Liver (tissue), 8 donors: ENCODE measurements at regions not wholly inside any gene's neighbourhood (a gene's known extent, or its start where the extent isn't known, plus 50 kb on each side); places are given as distances from the start of the nearest gene placed in this dataset.

Experiments
- DNase-seq: peaks from one replicate; pipeline ENCODE4 v3.0.0-alpha.2; 2017; ENCODE audit warnings: low spot score
- H3K27ac ChIP-seq, 2 donors: one replicate each; pipeline ENCODE4 v1.7.0; 2013; ENCODE audit warnings: inconsistent platforms in 2 of 2, low read length in 2 of 2, control low read depth in 1 of 2, low read depth in 1 of 2, mild to moderate bottlenecking in 1 of 2
- H3K27me3 ChIP-seq, 4 donors: one replicate each; pipeline versions ENCODE4 v1.6.1 to v1.7.0; 2013; ENCODE audit warnings: low read length in 3 of 4, inconsistent platforms in 1 of 4, mild to moderate bottlenecking in 1 of 4, moderate library complexity in 1 of 4; ENCODE audit not compliant: control insufficient read depth in 4 of 4, insufficient read depth in 4 of 4
- H3K36me3 ChIP-seq, 4 donors: one replicate each; pipeline versions ENCODE4 v1.6.1 to v1.7.0; 2013; ENCODE audit warnings: low read length in 3 of 4, mild to moderate bottlenecking in 3 of 4, low read depth in 1 of 4, moderate library complexity in 1 of 4; ENCODE audit not compliant: control insufficient read depth in 4 of 4, insufficient read depth in 3 of 4
- H3K4me1 ChIP-seq, 4 donors: one replicate each; pipeline versions ENCODE4 v1.6.1 to v1.7.0; 2013; ENCODE audit warnings: low read length in 3 of 4, mild to moderate bottlenecking in 3 of 4, moderate library complexity in 1 of 4; ENCODE audit not compliant: control insufficient read depth in 4 of 4, insufficient read depth in 4 of 4
- H3K4me3 ChIP-seq, 3 donors: one replicate each; pipeline versions ENCODE4 v1.6.1 to v1.7.0; 2013; ENCODE audit warnings: low read length in 3 of 3, control low read depth in 1 of 3, low read depth in 1 of 3, mild to moderate bottlenecking in 1 of 3
- H3K9ac ChIP-seq, 2 donors: one replicate each; pipeline ENCODE4 v1.7.0; 2013; ENCODE audit warnings: low read length in 2 of 2, mild to moderate bottlenecking in 2 of 2, moderate library complexity in 2 of 2, control low read depth in 1 of 2, low read depth in 1 of 2
- H3K9me3 ChIP-seq, 4 donors: one replicate each; pipeline versions ENCODE4 v1.6.1 to v1.7.0; 2013; ENCODE audit warnings: low read length in 3 of 4; ENCODE audit not compliant: control insufficient read depth in 4 of 4
- EGR1 ChIP-seq, 2 donors: IDR thresholded peaks; 2 replicates each; pipeline ENCODE4 v1.6.1; 2016 to 2018; ENCODE audit warnings: antibody characterized with exemption in 2 of 2, low read depth in 2 of 2
- FOXA1 ChIP-seq: IDR thresholded peaks from 2 replicates; pipeline ENCODE4 v1.6.1; 2016; ENCODE audit warnings: antibody characterized with exemption
- FOXA2 ChIP-seq: IDR thresholded peaks from 2 replicates; pipeline ENCODE4 v1.6.1; 2016; ENCODE audit warnings: antibody characterized with exemption
- GABPA ChIP-seq, 2 donors: IDR thresholded peaks in 1 of 2; conservative IDR thresholded peaks in 1 of 2; 2 replicates each; pipeline ENCODE4 v1.6.1; 2016; ENCODE audit warnings: antibody characterized with exemption in 2 of 2, mild to moderate bottlenecking in 1 of 2, moderate library complexity in 1 of 2
- HNF4A ChIP-seq, 2 donors: conservative IDR thresholded peaks; 2 replicates each; pipeline ENCODE4 v1.6.1; 2016; ENCODE audit warnings: antibody characterized with exemption in 2 of 2, mild to moderate bottlenecking in 2 of 2
- HNF4G ChIP-seq: IDR thresholded peaks from 2 replicates; pipeline ENCODE4 v1.6.1; 2016; ENCODE audit warnings: antibody characterized with exemption
- NR2F2 ChIP-seq: IDR thresholded peaks from 2 replicates; pipeline ENCODE4 v1.6.1; 2016; ENCODE audit warnings: antibody characterized with exemption
- RAD21 ChIP-seq, 2 donors: IDR thresholded peaks; 2 replicates each; pipeline ENCODE4 v1.6.1; 2016; ENCODE audit warnings: antibody characterized with exemption in 2 of 2, mild to moderate bottlenecking in 2 of 2
- RXRA ChIP-seq, 2 donors: IDR thresholded peaks; 2 replicates each; pipeline ENCODE4 v1.6.1; 2017 to 2018; ENCODE audit warnings: antibody characterized with exemption in 2 of 2, mild to moderate bottlenecking in 1 of 2
- SP1 ChIP-seq: IDR thresholded peaks from 2 replicates; pipeline ENCODE4 v1.6.1; 2018; ENCODE audit warnings: antibody characterized with exemption, mild to moderate bottlenecking
- TAF1 ChIP-seq: conservative IDR thresholded peaks from 2 replicates; pipeline ENCODE4 v1.6.1; 2016; ENCODE audit warnings: antibody characterized with exemption, mild to moderate bottlenecking
- YY1 ChIP-seq: IDR thresholded peaks from 2 replicates; pipeline ENCODE4 v1.6.1; 2016; ENCODE audit warnings: antibody characterized with exemption, mild to moderate bottlenecking
- WGBS: extraction: QIAGEN DNeasy Blood & Tissue Kit; methylation state at CpG from one replicate; pipeline ENCODE4 v1.1.7; 2013; 5-methylcytosine and 5-hydroxymethylcytosine counted together
- TF ChIP-seq, protein P1 (sequence below): IDR thresholded peaks from 2 replicates; pipeline ENCODE4 v1.6.1; 2016; ENCODE audit warnings: antibody characterized with exemption
- TF ChIP-seq, protein P2 (sequence below): IDR thresholded peaks from 2 replicates; pipeline ENCODE4 v1.6.1; 2016; ENCODE audit warnings: antibody characterized with exemption
- TF ChIP-seq, protein P3 (sequence below): IDR thresholded peaks from 2 replicates; pipeline ENCODE4 v1.6.1; 2016; ENCODE audit warnings: antibody characterized with exemption, mild to moderate bottlenecking
- TF ChIP-seq, protein P4 (sequence below): fragments of 150-350 bp; IDR thresholded peaks from 2 replicates; pipeline ENCODE4 v1.5.1; 2017; ENCODE audit warnings: improper control_type of control experiment, low read depth, low read length; ENCODE audit not compliant: missing input control
- donor health status: healthy.
- donor health status: healthy.
- donor health status: healthy.
- donor health status: healthy.
- donor health status: healthy.

DNA sequence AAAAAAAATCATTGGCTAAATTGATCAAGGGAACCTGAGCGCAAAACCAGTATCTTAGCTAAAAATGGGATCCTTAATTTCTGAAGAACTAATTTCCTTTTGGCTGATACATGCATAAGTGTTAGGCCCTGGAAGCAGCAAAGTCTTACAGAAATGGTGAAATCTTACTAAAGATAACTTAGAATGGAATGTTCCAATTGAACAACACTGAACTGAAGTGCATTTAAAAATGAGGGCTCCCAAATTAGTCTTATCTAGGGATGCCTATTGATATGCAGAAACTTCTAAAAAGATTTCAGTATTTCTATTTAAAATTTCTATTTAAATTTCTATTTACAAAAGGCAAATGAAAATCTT, 120.7 kb upstream of the BANK1 start:
- Histone ChIP-seq H3K27ac (no peak overlapping the region), H3K9ac (no peak overlapping the region), H3K9me3 (peaks cover 0 to 2% (median under 1%) of the 10 kb centered on the region in 4 donors), H3K27me3 (no peaks in the 10 kb centered on the region), H3K36me3 (no peaks in the 10 kb centered on the region), H3K4me1 (no peaks in the 10 kb centered on the region), H3K4me3 (no peak overlapping the region)
- 95% methylated on average over 1 of the region's 1 CpG for WGBS
- no peak for TF ChIP-seq RAD21 (IDR thresholded peaks at IDR 0.05)
- no peak for TF ChIP-seq FOXA1
- TF ChIP-seq, protein P1, sequence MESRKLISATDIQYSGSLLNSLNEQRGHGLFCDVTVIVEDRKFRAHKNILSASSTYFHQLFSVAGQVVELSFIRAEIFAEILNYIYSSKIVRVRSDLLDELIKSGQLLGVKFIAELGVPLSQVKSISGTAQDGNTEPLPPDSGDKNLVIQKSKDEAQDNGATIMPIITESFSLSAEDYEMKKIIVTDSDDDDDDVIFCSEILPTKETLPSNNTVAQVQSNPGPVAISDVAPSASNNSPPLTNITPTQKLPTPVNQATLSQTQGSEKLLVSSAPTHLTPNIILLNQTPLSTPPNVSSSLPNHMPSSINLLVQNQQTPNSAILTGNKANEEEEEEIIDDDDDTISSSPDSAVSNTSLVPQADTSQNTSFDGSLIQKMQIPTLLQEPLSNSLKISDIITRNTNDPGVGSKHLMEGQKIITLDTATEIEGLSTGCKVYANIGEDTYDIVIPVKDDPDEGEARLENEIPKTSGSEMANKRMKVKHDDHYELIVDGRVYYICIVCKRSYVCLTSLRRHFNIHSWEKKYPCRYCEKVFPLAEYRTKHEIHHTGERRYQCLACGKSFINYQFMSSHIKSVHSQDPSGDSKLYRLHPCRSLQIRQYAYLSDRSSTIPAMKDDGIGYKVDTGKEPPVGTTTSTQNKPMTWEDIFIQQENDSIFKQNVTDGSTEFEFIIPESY: no peak
- TF ChIP-seq, protein P2, sequence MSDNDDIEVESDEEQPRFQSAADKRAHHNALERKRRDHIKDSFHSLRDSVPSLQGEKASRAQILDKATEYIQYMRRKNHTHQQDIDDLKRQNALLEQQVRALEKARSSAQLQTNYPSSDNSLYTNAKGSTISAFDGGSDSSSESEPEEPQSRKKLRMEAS: no peak
- no peak for TF ChIP-seq HNF4A (conservative IDR thresholded peaks at IDR 0.05)
- TF ChIP-seq YY1: no peak
- no peak for DNase-seq

DNA sequence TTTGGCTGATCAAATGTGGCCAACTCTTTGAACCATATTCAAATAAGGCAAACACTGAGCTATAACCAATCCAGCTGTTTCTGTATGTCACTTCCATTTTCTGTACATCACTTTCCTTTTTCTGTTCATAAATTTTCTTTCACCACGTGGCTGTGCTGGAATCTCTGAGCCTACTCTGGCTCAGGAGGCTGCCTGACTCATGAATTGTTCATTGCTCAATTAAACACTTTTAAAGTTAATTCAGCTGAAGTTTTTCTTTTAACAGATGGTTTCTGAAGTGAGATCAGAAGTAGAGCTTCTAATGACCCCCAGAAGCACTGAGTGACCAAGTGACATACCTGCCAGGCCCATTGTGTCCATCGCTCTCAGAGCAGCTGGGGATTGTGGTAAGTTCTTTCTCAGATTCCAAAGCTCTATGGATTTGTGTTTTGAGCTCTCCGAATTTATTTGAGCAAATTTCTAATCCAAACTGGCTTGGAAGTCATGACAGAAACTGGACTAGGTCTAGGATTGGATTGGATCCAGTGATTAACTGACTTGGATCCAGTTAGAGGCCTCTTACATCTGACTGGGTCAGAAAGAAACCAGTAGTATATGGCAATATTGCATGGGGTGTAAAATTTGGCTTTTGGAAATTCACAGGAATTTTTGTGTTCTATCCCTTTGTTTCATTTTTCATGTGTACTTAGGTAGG, 121.2 kb upstream of the BANK1 start:
- H3K9ac ChIP-seq: no peak overlapping the region
- H3K4me1 ChIP-seq: no peaks in the 10 kb centered on the region
- H3K9me3 ChIP-seq: peaks cover 0 to 2% (median under 1%) of the 10 kb centered on the region in 4 donors
- no peak for DNase-seq
- no peak overlapping the region for H3K4me3 ChIP-seq
- WGBS: 82% methylated on average over 3 of the region's 3 CpGs
- no peaks in the 10 kb centered on the region for H3K27me3 ChIP-seq
- no peak for TF ChIP-seq NR2F2
- TF ChIP-seq, protein P3, sequence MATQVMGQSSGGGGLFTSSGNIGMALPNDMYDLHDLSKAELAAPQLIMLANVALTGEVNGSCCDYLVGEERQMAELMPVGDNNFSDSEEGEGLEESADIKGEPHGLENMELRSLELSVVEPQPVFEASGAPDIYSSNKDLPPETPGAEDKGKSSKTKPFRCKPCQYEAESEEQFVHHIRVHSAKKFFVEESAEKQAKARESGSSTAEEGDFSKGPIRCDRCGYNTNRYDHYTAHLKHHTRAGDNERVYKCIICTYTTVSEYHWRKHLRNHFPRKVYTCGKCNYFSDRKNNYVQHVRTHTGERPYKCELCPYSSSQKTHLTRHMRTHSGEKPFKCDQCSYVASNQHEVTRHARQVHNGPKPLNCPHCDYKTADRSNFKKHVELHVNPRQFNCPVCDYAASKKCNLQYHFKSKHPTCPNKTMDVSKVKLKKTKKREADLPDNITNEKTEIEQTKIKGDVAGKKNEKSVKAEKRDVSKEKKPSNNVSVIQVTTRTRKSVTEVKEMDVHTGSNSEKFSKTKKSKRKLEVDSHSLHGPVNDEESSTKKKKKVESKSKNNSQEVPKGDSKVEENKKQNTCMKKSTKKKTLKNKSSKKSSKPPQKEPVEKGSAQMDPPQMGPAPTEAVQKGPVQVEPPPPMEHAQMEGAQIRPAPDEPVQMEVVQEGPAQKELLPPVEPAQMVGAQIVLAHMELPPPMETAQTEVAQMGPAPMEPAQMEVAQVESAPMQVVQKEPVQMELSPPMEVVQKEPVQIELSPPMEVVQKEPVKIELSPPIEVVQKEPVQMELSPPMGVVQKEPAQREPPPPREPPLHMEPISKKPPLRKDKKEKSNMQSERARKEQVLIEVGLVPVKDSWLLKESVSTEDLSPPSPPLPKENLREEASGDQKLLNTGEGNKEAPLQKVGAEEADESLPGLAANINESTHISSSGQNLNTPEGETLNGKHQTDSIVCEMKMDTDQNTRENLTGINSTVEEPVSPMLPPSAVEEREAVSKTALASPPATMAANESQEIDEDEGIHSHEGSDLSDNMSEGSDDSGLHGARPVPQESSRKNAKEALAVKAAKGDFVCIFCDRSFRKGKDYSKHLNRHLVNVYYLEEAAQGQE: no peak
- TF ChIP-seq RAD21 (IDR thresholded peaks at IDR 0.05): no peak
- TF ChIP-seq, protein P4, sequence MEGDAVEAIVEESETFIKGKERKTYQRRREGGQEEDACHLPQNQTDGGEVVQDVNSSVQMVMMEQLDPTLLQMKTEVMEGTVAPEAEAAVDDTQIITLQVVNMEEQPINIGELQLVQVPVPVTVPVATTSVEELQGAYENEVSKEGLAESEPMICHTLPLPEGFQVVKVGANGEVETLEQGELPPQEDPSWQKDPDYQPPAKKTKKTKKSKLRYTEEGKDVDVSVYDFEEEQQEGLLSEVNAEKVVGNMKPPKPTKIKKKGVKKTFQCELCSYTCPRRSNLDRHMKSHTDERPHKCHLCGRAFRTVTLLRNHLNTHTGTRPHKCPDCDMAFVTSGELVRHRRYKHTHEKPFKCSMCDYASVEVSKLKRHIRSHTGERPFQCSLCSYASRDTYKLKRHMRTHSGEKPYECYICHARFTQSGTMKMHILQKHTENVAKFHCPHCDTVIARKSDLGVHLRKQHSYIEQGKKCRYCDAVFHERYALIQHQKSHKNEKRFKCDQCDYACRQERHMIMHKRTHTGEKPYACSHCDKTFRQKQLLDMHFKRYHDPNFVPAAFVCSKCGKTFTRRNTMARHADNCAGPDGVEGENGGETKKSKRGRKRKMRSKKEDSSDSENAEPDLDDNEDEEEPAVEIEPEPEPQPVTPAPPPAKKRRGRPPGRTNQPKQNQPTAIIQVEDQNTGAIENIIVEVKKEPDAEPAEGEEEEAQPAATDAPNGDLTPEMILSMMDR: no peak
- TF ChIP-seq, protein P1: no peak
- TF ChIP-seq FOXA2: no peak
- no peak for TF ChIP-seq HNF4G
- TF ChIP-seq SP1: no peak
- no peak for TF ChIP-seq HNF4A (conservative IDR thresholded peaks at IDR 0.05)
- TF ChIP-seq GABPA (IDR thresholded peaks at IDR 0.05 in 1 of 2, conservative IDR thresholded peaks at IDR 0.05 in 1 of 2): no peak
- TF ChIP-seq, protein P2: no peak
- no peak for TF ChIP-seq RXRA (IDR thresholded peaks at IDR 0.05)
- no peak for TF ChIP-seq EGR1 (IDR thresholded peaks at IDR 0.05; ENCODE audit: low read depth in 2 of 2)
- no peak for TF ChIP-seq TAF1
- TF ChIP-seq YY1: no peak
- H3K36me3 ChIP-seq: no peaks in the 10 kb centered on the region
- no peak overlapping the region for H3K27ac ChIP-seq
